T-cell (primary cell): ENCODE measurements at regions not wholly inside any gene's neighbourhood (a gene's known extent, or its start where the extent isn't known, plus 50 kb on each side); places are given as distances from the start of the nearest gene placed in this dataset.

Experiments
- ATAC-seq, 4 experiments: fragments of 200-7000 bp in 3 of 4; fragments of 150-1000 bp in 1 of 4; cut with Tn5 transposase; replicated peaks in 1 of 4; 1 replicate in 3 of 4; 2 replicates in 1 of 4; pipeline ENCODE4 v1.10.0; 2021; ENCODE audit warnings: moderate library complexity in 3 of 4, mild to moderate bottlenecking in 2 of 4, moderate number of reproducible peaks in 1 of 4
- CTCF ChIA-PET, 2 donors: fragments of 300-600 bp; sonication (Branson Sonifier 250); formaldehyde crosslinking; loops; one replicate each; lab custom pipeline; 2022; ENCODE audit warnings: antibody characterized with exemption in 2 of 2; lab: Charles Lee
- POLR2A ChIA-PET, 2 donors: fragments of 300-600 bp; sonication (Branson Sonifier 250); formaldehyde crosslinking; loops; one replicate each; lab custom pipeline; 2022; ENCODE audit warnings: antibody characterized with exemption in 2 of 2; lab: Charles Lee
- DNase-seq, 35 experiments: peaks; one replicate each; pipeline versions ENCODE4 v3.0.0 to v3.0.0-alpha.2; 2013 to 2023
- H3K27ac ChIP-seq: one replicate; pipeline ENCODE4 v1.5.1; 2013; ENCODE audit warnings: low read length
- H3K27me3 ChIP-seq, 2 experiments: replicated peaks in 1 of 2; 1 replicate in 1 of 2; 2 replicates in 1 of 2; pipeline versions ENCODE4 v1.6.1 to v1.7.0; 2013; ENCODE audit warnings: low read length in 1 of 2, mixed read lengths in 1 of 2; ENCODE audit not compliant: control insufficient read depth in 2 of 2, insufficient read depth in 2 of 2; ENCODE audit errors: extremely low read depth in 1 of 2
- H3K36me3 ChIP-seq, 2 donors: 1 replicate in 1 of 2; 2 replicates in 1 of 2; pipeline versions ENCODE4 v1.6.1 to v1.7.0; 2013; ENCODE audit warnings: low read length in 1 of 2; ENCODE audit not compliant: control insufficient read depth in 2 of 2, insufficient read depth in 1 of 2; ENCODE audit errors: extremely low read depth in 1 of 2
- H3K4me1 ChIP-seq, 2 experiments: 1 replicate in 1 of 2; 2 replicates in 1 of 2; pipeline versions ENCODE4 v1.6.1 to v1.7.0; 2013; ENCODE audit warnings: low read length in 2 of 2, mixed read lengths in 1 of 2; ENCODE audit not compliant: insufficient read depth in 2 of 2, control insufficient read depth in 1 of 2; ENCODE audit errors: extremely low read depth in 1 of 2
- H3K4me3 ChIP-seq, 2 donors: 1 replicate in 1 of 2; 2 replicates in 1 of 2; pipeline versions ENCODE4 v1.5.1 to v1.7.0; 2013; ENCODE audit warnings: mild to moderate bottlenecking in 2 of 2, low read length in 1 of 2, moderate library complexity in 1 of 2; ENCODE audit not compliant: control insufficient read depth in 1 of 2; ENCODE audit errors: extremely low read depth in 1 of 2
- H3K9me3 ChIP-seq: 2 replicates; pipeline ENCODE4 v1.7.0; 2013
- H3K27ac Mint-ChIP-seq, 2 donors: one replicate each; pipeline ENCODE4 v1.8.0; 2020 to 2021; ENCODE audit warnings: mild to moderate bottlenecking in 2 of 2, mixed read lengths in 2 of 2
- H3K27me3 Mint-ChIP-seq, 2 donors: one replicate each; pipeline ENCODE4 v1.8.0; 2021 to 2022; ENCODE audit warnings: mixed read lengths in 2 of 2
- H3K36me3 Mint-ChIP-seq: one replicate; pipeline ENCODE4 v1.8.0; 2021; ENCODE audit warnings: mixed read lengths
- H3K4me1 Mint-ChIP-seq, 3 donors: one replicate each; pipeline ENCODE4 v1.8.0; 2020 to 2022; ENCODE audit warnings: mixed read lengths in 3 of 3, mild to moderate bottlenecking in 1 of 3
- H3K4me3 Mint-ChIP-seq, 3 donors: one replicate each; pipeline ENCODE4 v1.8.0; 2020 to 2022; ENCODE audit warnings: mild to moderate bottlenecking in 3 of 3, mixed read lengths in 3 of 3, moderate library complexity in 3 of 3
- H3K9me3 Mint-ChIP-seq, 3 donors: one replicate each; pipeline ENCODE4 v1.8.0; 2020 to 2022; ENCODE audit warnings: mixed read lengths in 3 of 3
- WGBS: methylation state at CpG from one replicate; pipeline ENCODE4 v1.1.5; 2013; ENCODE audit warnings: missing lambda C conversion rate; ENCODE audit not compliant: insufficient coverage; 5-methylcytosine and 5-hydroxymethylcytosine counted together

DNA sequence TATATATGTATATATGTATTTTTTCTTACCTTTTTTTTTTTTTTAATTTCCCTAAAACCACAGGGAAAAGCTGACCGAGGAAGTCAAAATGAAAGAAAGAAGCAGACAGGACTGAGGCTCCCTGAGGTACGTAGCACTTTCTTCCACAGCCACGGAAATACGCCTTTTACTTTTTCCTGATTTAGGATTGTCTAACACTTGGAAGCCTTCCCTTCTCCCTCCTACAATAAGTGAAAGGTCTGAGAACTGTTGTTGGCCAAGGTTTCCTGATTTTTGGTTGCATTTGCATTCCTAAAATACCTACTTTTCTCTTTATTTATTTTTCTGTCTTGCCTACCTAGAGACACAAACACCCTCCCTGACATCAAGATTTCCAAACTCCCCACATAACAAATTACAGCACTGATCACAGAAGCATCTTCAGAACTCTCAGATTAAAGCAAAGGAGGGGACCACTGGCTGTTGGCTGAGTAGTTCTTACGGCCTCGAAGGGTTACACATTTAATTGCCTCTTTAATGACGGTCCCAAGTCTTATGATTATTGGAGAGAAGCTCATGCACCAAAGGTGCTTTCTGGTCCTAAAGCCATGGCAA is 778.5 kb upstream of the FANCL start:
- Histone ChIP-seq H3K4me3 (no peak overlapping the region), H3K36me3 (no peaks in the 10 kb centered on the region), H3K27ac (no peak overlapping the region), H3K4me1 (no peaks in the 10 kb centered on the region), H3K27me3 (no peaks in the 10 kb centered on the region), H3K9me3 (no peaks in the 10 kb centered on the region)
- H3K27ac Mint-ChIP-seq, result no peak overlapping the region
- H3K4me3 Mint-ChIP-seq, result no peak overlapping the region
- ATAC-seq (no peak), DNase-seq (no peak)
- no peaks in the 10 kb centered on the region for H3K36me3 Mint-ChIP-seq
- H3K9me3 Mint-ChIP-seq, result no peaks in the 10 kb centered on the region
- CTCF ChIA-PET, result interaction anchor here in 1 of 2 donors (0.7 kb wide), 1 partner anchor 423 kb away, joined by 3 read pairs; no protein-coding TSS in a partner anchor
- H3K4me1 Mint-ChIP-seq, result no peaks in the 10 kb centered on the region
- POLR2A ChIA-PET, result interaction anchor here in 1 of 2 donors (0.6 kb wide), 1 partner anchor 415 kb away, joined by 5 read pairs; no protein-coding TSS in a partner anchor
- H3K27me3 Mint-ChIP-seq, result no peaks in the 10 kb centered on the region
- WGBS, result 90% methylated on average over 2 of the region's 7 CpGs

DNA sequence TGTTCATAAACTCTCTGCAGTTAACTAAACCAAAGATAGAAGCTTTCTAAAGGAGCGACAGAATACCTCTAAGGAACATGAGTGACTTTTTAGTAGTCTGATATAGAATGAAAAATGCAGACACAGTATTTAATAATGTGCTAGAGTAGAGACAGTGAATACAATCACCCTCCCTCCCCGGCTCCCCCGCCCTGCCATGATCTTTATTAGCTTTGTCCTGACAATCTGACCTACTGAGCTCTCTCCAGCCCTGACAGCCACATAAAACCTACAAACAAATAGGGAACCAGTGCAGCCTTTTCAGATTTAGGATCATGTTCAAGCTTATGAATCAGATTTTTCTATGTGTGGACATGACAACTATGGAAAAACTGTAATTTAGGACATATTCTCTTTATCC is 777.6 kb upstream of the FANCL start:
- no peak overlapping the region for H3K27ac Mint-ChIP-seq
- DNase-seq (no peak), ATAC-seq (no peak)
- Histone ChIP-seq H3K36me3 (no peaks in the 10 kb centered on the region), H3K27me3 (no peaks in the 10 kb centered on the region), H3K4me1 (no peaks in the 10 kb centered on the region), H3K4me3 (no peak overlapping the region), H3K27ac (no peak overlapping the region), H3K9me3 (no peaks in the 10 kb centered on the region)
- H3K4me1 Mint-ChIP-seq, result no peaks in the 10 kb centered on the region
- no peaks in the 10 kb centered on the region for H3K36me3 Mint-ChIP-seq
- no peaks in the 10 kb centered on the region for H3K27me3 Mint-ChIP-seq
- WGBS, result 86% methylated on average over 2 of the region's 3 CpGs
- CTCF ChIA-PET, result no interaction called here
- H3K9me3 Mint-ChIP-seq, result no peaks in the 10 kb centered on the region
- POLR2A ChIA-PET, result no interaction called here
- H3K4me3 Mint-ChIP-seq, result no peak overlapping the region

DNA sequence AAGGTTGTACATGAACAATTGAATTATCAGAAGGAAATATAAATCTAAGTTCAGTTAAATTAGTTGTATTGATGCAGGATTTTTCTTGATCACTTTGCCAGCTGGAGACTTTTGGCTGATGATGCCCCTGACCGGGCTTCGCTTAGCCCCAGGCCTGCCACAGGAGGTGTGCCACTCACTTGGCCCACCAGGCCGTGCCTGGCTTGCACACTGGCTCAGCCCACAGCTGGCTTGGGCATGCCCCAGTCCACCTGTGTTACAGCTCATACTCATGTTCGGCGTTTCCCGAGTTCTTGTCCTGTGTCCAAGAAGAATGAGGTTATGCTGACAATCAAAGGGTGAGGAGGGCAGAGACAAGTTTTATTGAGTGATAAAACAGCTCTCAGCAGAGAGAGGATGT is 773.9 kb upstream of the FANCL start:
- H3K4me1 ChIP-seq, result no peaks in the 10 kb centered on the region
- Mint-ChIP-seq H3K27ac (no peak overlapping the region), H3K4me3 (no peak overlapping the region), H3K36me3 (no peaks in the 10 kb centered on the region), H3K4me1 (no peaks in the 10 kb centered on the region), H3K9me3 (no peaks in the 10 kb centered on the region), H3K27me3 (peaks cover 0 to 5% of the 10 kb centered on the region in 2 donors)
- ChIA-PET CTCF (no interaction called here), POLR2A (no interaction called here)
- H3K4me3 ChIP-seq, result no peak overlapping the region
- H3K27ac ChIP-seq, result no peak overlapping the region
- 87% methylated on average over 6 of the region's 6 CpGs for WGBS
- no peaks in the 10 kb centered on the region for H3K36me3 ChIP-seq
- no peaks in the 10 kb centered on the region for H3K9me3 ChIP-seq
- DNase-seq (no peak), ATAC-seq (no peak)
- no peaks in the 10 kb centered on the region for H3K27me3 ChIP-seq

DNA sequence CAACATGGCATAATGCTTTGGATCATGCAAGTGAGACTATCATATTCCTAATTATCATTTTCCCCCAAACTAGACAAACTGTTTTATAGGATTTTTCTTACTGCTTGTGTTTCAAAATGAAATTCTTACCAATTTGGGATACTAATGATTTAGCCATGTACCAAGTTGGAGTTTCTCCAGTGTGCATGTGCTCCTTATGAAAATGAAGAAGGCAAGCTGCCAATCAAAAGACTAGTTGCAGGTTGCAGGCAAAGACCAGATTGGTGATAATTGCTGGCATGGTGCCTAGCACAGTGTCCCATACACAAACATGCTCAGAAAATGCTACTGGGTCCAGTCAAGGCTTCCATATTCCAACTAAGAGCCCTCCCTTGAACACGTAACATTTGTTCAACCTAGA is 771.8 kb upstream of the FANCL start:
- WGBS, result 100% methylated on average over 1 of the region's 1 CpG
- POLR2A ChIA-PET, result interaction anchor here in 1 of 2 donors (0.9 kb wide), 1 partner anchor 12 kb away, joined by 3 read pairs; no protein-coding TSS in a partner anchor
- ATAC-seq, result no peak
- DNase-seq, result no peak
- H3K4me1 Mint-ChIP-seq, result no peaks in the 10 kb centered on the region
- H3K27me3 Mint-ChIP-seq, result peaks cover 0 to 5% of the 10 kb centered on the region in 2 donors
- H3K9me3 ChIP-seq, result no peaks in the 10 kb centered on the region
- H3K4me1 ChIP-seq, result no peaks in the 10 kb centered on the region
- no peaks in the 10 kb centered on the region for H3K36me3 Mint-ChIP-seq
- H3K27ac ChIP-seq, result no peak overlapping the region
- H3K27ac Mint-ChIP-seq, result no peak overlapping the region
- H3K36me3 ChIP-seq, result no peaks in the 10 kb centered on the region
- H3K4me3 Mint-ChIP-seq, result no peak overlapping the region
- H3K9me3 Mint-ChIP-seq, result no peaks in the 10 kb centered on the region
- CTCF ChIA-PET, result no interaction called here
- no peaks in the 10 kb centered on the region for H3K27me3 ChIP-seq
- H3K4me3 ChIP-seq, result no peak overlapping the region

DNA sequence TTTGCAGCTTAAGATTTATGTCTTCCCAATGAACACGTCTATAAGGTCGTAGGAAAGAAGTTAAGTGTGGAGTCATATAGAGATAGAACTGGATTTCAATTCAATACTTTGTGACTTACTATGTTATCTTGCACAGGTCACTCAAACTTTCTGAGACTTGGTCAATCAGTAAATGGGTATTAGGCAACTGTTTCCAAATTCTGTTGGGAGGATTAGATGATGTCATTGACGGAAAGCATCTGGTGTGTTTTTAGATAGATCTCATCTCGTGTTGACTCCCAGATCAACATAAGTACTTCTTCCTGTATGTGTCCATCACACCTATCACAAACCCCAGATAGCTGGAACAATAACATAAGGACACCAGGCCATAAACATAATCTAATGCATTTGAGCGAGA is 771.1 kb upstream of the FANCL start:
- no peaks in the 10 kb centered on the region for H3K9me3 ChIP-seq
- Mint-ChIP-seq H3K27me3 (peaks cover 0 to 5% of the 10 kb centered on the region in 2 donors), H3K9me3 (no peaks in the 10 kb centered on the region), H3K4me1 (no peaks in the 10 kb centered on the region), H3K27ac (no peak overlapping the region), H3K36me3 (no peaks in the 10 kb centered on the region), H3K4me3 (no peak overlapping the region)
- no peak for ATAC-seq
- no peaks in the 10 kb centered on the region for H3K36me3 ChIP-seq
- DNase-seq, result no peak
- no CpG with 5 or more reads among the region's 5 CpGs for WGBS
- no peaks in the 10 kb centered on the region for H3K27me3 ChIP-seq
- no peak overlapping the region for H3K4me3 ChIP-seq
- no peaks in the 10 kb centered on the region for H3K4me1 ChIP-seq
- ChIA-PET CTCF (no interaction called here), POLR2A (no interaction called here)
- no peak overlapping the region for H3K27ac ChIP-seq

DNA sequence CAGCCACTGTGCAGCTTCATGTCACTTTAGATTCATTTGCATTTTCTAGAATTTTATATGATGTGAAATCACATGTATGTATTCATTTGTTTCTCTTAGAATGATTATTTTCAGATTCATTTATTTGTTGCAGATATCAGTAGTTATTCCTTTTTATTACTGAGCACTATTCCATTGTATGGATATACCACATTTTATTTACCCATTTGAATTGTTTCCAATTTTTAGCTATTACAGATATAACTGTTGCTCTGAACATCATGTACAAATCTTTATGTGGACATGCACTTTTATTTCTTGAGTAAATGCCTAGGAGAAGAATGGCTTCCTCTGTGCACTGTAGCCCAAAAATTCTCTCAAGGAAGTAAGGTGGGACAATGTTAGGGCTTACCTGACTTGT is 767.8 kb upstream of the FANCL start:
- no peak overlapping the region for H3K27ac ChIP-seq

More for the DNA sequence above, 767.8 kb upstream of the FANCL start:
- ChIA-PET POLR2A (interaction anchor here in 1 of 2 donors (0.6 kb wide), 1 partner anchor 17 kb away, joined by 5 read pairs; no protein-coding TSS in a partner anchor), CTCF (no interaction called here)
- no peaks in the 10 kb centered on the region for H3K36me3 ChIP-seq
- Mint-ChIP-seq H3K4me1 (no peaks in the 10 kb centered on the region), H3K4me3 (no peak overlapping the region), H3K36me3 (no peaks in the 10 kb centered on the region), H3K9me3 (no peaks in the 10 kb centered on the region), H3K27ac (no peak overlapping the region), H3K27me3 (peaks cover 0 to 5% of the 10 kb centered on the region in 2 donors)
- H3K4me1 ChIP-seq, result no peaks in the 10 kb centered on the region
- DNase-seq (no peak), ATAC-seq (no peak)
- no peaks in the 10 kb centered on the region for H3K27me3 ChIP-seq
- no peak overlapping the region for H3K4me3 ChIP-seq
- no peaks in the 10 kb centered on the region for H3K9me3 ChIP-seq
